ENCODE measurements at regions not wholly inside any gene's neighbourhood (a gene's known extent, or its start where the extent isn't known, plus 50 kb on each side); places are given as distances from the start of the nearest gene placed in this dataset.

DNA sequence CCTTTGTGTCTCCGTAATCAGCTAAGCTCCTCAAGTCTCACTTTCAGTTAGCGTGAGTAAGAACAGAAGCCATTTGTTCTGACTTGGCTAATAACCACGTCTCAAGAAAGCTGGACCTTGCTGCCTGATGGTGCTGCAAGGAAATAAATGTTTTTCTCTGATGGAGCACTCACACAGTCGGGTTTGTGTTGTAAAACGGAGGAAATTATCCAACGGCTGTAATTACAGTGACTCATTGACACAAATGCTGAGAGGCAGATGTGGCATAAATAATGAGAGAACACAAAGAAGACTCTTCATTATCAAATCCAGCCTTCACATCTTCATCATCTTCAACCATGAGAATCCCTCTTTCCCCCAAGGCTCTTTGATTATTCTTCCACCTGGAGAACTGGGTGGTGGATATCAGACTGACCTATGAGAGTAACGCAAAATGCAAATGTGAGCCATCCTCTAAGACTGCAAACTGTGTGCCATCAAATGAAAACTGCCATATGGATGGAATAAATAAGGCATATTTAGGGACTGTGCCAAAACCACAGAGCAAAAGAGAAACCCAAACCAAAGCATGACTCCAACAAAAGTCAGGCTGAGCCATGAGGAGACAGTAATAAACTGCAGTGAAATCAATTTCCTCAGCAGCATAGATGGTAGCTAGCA is 252.6 kb downstream of the RND3 start:
- Histone ChIP-seq H3K36me3 (ENCODE audit: insufficient read depth, low read length) (no peaks in the 10 kb centered on the region), H3K27ac (ENCODE audit: low read depth, low read length, poor library complexity, severe bottlenecking) (no peak overlapping the region), H3K4me1 (ENCODE audit: insufficient read depth, low read length, severe bottlenecking) (no peaks in the 10 kb centered on the region), H3K27me3 (ENCODE audit: insufficient read depth, low read length) (no peaks in the 10 kb centered on the region), H3K9ac (ENCODE audit: low read length) (no peak overlapping the region), H2AFZ (ENCODE audit: low read length) (no peak overlapping the region), H3K9me3 (ENCODE audit: low read length) (no peaks in the 10 kb centered on the region), H4K20me1 (ENCODE audit: insufficient read depth, low read length) (no peaks in the 10 kb centered on the region), H3F3A (ENCODE audit: insufficient read depth, low read length) (no peaks in the 10 kb centered on the region), H3K79me2 (ENCODE audit: insufficient read depth, low read length) (no peaks in the 10 kb centered on the region), H3K4me3 (ENCODE audit: low read depth, low read length, poor library complexity, severe bottlenecking) (no peak overlapping the region), H3K9me2 (ENCODE audit: low read depth, low read length) (no peaks in the 10 kb centered on the region), H3K4me2 (ENCODE audit: low read length) (no peak overlapping the region)
- TF ChIP-seq, protein P1, sequence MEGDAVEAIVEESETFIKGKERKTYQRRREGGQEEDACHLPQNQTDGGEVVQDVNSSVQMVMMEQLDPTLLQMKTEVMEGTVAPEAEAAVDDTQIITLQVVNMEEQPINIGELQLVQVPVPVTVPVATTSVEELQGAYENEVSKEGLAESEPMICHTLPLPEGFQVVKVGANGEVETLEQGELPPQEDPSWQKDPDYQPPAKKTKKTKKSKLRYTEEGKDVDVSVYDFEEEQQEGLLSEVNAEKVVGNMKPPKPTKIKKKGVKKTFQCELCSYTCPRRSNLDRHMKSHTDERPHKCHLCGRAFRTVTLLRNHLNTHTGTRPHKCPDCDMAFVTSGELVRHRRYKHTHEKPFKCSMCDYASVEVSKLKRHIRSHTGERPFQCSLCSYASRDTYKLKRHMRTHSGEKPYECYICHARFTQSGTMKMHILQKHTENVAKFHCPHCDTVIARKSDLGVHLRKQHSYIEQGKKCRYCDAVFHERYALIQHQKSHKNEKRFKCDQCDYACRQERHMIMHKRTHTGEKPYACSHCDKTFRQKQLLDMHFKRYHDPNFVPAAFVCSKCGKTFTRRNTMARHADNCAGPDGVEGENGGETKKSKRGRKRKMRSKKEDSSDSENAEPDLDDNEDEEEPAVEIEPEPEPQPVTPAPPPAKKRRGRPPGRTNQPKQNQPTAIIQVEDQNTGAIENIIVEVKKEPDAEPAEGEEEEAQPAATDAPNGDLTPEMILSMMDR (IDR thresholded peaks at IDR 0.05; ENCODE audit: low read length): no peak
- TF ChIP-seq EZH2 (IDR thresholded peaks at IDR 0.05; ENCODE audit: borderline replicate concordance, low read length): no peak

DNA sequence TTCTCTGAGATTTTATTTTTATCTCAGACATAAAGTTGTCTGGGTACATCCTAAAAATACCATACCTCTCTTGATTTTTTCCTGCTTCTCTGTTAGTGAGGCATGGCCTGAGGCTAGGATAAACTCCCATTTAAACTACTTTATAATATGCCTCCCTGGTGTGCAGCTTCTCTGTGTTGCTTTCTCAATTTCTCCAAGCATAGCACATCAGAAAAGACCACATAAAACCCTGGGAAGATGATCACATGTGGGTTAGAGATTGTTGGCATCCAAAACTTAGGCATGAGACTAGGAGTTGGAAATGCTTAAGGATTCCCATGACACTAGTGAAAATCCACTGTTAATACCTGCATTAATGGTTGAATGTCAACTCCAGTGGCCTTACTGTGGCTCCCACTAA is 254.6 kb downstream of the RND3 start:
- Histone ChIP-seq H3K4me3 (ENCODE audit: low read depth, low read length, poor library complexity, severe bottlenecking) (no peak overlapping the region), H3K4me1 (ENCODE audit: insufficient read depth, low read length, severe bottlenecking) (no peaks in the 10 kb centered on the region), H3K9me3 (ENCODE audit: low read length) (no peaks in the 10 kb centered on the region), H3K9me2 (ENCODE audit: low read depth, low read length) (no peaks in the 10 kb centered on the region), H3K27ac (ENCODE audit: low read depth, low read length, poor library complexity, severe bottlenecking) (no peak overlapping the region), H3K9ac (ENCODE audit: low read length) (no peak overlapping the region), H3K36me3 (ENCODE audit: insufficient read depth, low read length) (no peaks in the 10 kb centered on the region), H2AFZ (ENCODE audit: low read length) (no peak overlapping the region), H3K27me3 (ENCODE audit: insufficient read depth, low read length) (no peaks in the 10 kb centered on the region), H4K20me1 (ENCODE audit: insufficient read depth, low read length) (no peaks in the 10 kb centered on the region), H3K79me2 (ENCODE audit: insufficient read depth, low read length) (no peaks in the 10 kb centered on the region), H3K4me2 (ENCODE audit: low read length) (no peak overlapping the region), H3F3A (ENCODE audit: insufficient read depth, low read length) (no peaks in the 10 kb centered on the region)
- TF ChIP-seq EZH2 (IDR thresholded peaks at IDR 0.05; ENCODE audit: borderline replicate concordance, low read length): no peak
- TF ChIP-seq, protein P1 (IDR thresholded peaks at IDR 0.05; ENCODE audit: low read length): no peak

DNA sequence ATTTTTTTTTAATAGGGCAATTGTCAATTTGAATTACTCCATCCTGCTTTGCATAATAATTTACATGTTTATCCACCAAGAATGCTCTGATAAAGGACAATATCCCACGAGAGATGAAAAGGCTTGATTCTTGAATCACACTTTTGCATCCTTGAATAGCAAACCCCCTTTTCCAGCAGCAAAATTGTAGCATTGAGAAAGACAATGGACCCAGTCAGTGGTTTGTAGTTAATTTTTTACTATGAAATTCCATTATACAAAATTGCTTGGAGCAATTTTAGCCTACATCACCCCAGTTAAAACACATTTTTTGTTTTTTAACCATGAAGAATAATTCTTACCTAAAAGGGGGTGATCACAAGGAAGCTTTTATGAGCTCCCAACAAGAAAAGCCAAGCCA is 255.1 kb downstream of the RND3 start:
- H3K4me1 ChIP-seq (ENCODE audit: insufficient read depth, low read length, severe bottlenecking): no peaks in the 10 kb centered on the region
- TF ChIP-seq EZH2 (IDR thresholded peaks at IDR 0.05; ENCODE audit: borderline replicate concordance, low read length): no peak
- TF ChIP-seq, protein P1 (IDR thresholded peaks at IDR 0.05; ENCODE audit: low read length): no peak
- no peak overlapping the region for H3K4me2 ChIP-seq (ENCODE audit: low read length)
- no peaks in the 10 kb centered on the region for H3K27me3 ChIP-seq (ENCODE audit: insufficient read depth, low read length)
- H3F3A ChIP-seq (ENCODE audit: insufficient read depth, low read length): no peaks in the 10 kb centered on the region
- H3K9me2 ChIP-seq (ENCODE audit: low read depth, low read length): no peaks in the 10 kb centered on the region
- no peak overlapping the region for H3K9ac ChIP-seq (ENCODE audit: low read length)
- no peaks in the 10 kb centered on the region for H3K36me3 ChIP-seq (ENCODE audit: insufficient read depth, low read length)
- H4K20me1 ChIP-seq (ENCODE audit: insufficient read depth, low read length): no peaks in the 10 kb centered on the region
- no peaks in the 10 kb centered on the region for H3K9me3 ChIP-seq (ENCODE audit: low read length)
- no peak overlapping the region for H2AFZ ChIP-seq (ENCODE audit: low read length)
- H3K4me3 ChIP-seq (ENCODE audit: low read depth, low read length, poor library complexity, severe bottlenecking): no peak overlapping the region
- H3K27ac ChIP-seq (ENCODE audit: low read depth, low read length, poor library complexity, severe bottlenecking): no peak overlapping the region
- H3K79me2 ChIP-seq (ENCODE audit: insufficient read depth, low read length): no peaks in the 10 kb centered on the region
